HG03135 (cell line): ENCODE measurements at regions not wholly inside any gene's neighbourhood (a gene's known extent, or its start where the extent isn't known, plus 50 kb on each side); places are given as distances from the start of the nearest gene placed in this dataset.

Source experiments
- ATAC-seq: cut with Tn5 transposase; IDR thresholded peaks from one replicate; pipeline ENCODE4 v1.9.1; 2021; ENCODE audit warnings: mild to moderate bottlenecking, moderate library complexity; ENCODE audit not compliant: unreplicated experiment

GRCh38 chr9:121568343-121569265 is 69.0 kb upstream of the GGTA1 start:
- no peak for ATAC-seq

- no peak for ATAC-seq
Measured at GRCh38 chr9:121569266-121569648, 69.6 kb upstream of the GGTA1 start.

GRCh38 chr9:121572581-121572980 is 72.9 kb upstream of the GGTA1 start:
- no peak for ATAC-seq

- ATAC-seq: no peak
Measured at GRCh38 chr9:121573717-121574485, 74.3 kb upstream of the GGTA1 start.

GRCh38 chr9:121574774-121575519 is 75.3 kb upstream of the GGTA1 start:
- ATAC-seq: no peak

GRCh38 chr9:121576281-121577075 is 75.0 kb upstream of the DAB2IP start:
- ATAC-seq: no peak

- ATAC-seq: no peak
Measured at GRCh38 chr9:121577166-121577565, 74.3 kb upstream of the DAB2IP start.

GRCh38 chr9:121577572-121577971 is 73.9 kb upstream of the DAB2IP start:
- no peak for ATAC-seq

- ATAC-seq: no peak
Measured at GRCh38 chr9:121581786-121582600, 69.4 kb upstream of the DAB2IP start.

- ATAC-seq: no peak
Measured at GRCh38 chr9:121582641-121583040, 68.8 kb upstream of the DAB2IP start.

GRCh38 chr9:121584421-121584820 is 67.0 kb upstream of the DAB2IP start:
- no peak for ATAC-seq

- ATAC-seq: no peak
Measured at GRCh38 chr9:121587863-121588262, 63.6 kb upstream of the DAB2IP start.

- no peak for ATAC-seq
Measured at GRCh38 chr9:121589986-121590385, 61.4 kb upstream of the DAB2IP start.

GRCh38 chr9:121592265-121592664 is 59.2 kb upstream of the DAB2IP start:
- ATAC-seq: no peak

GRCh38 chr9:121593066-121593465 is 58.4 kb upstream of the DAB2IP start:
- no peak for ATAC-seq

- ATAC-seq: no peak
Measured at GRCh38 chr9:121596515-121596914, 54.9 kb upstream of the DAB2IP start.

GRCh38 chr9:121597698-121598166 is 53.7 kb upstream of the DAB2IP start:
- no peak for ATAC-seq

GRCh38 chr9:121598167-121598964 is 53.1 kb upstream of the DAB2IP start:
- no peak for ATAC-seq
